ENCODE measurements at regions not wholly inside any gene's neighbourhood (a gene's known extent, or its start where the extent isn't known, plus 50 kb on each side); places are given as distances from the start of the nearest gene placed in this dataset.

- POLR2A ChIA-PET, result no interaction called here
- TF ChIP-seq FOS (IDR thresholded peaks at IDR 0.05; ENCODE audit: borderline replicate concordance, insufficient read depth, low read length) (no peak), POLR2AphosphoS5 (IDR thresholded peaks at IDR 0.05; ENCODE audit: insufficient read depth, low read depth, low read length) (no peak), CTCF (IDR thresholded peaks at IDR 0.05; ENCODE audit: extremely low read depth in 1 of 2, insufficient read depth in 1 of 2, low read depth in 1 of 2, low read length in 2 of 2) (no peak), GATA2 (IDR thresholded peaks at IDR 0.05; ENCODE audit: insufficient read depth, insufficient read length, low read depth, low read length) (no peak), MYC (IDR thresholded peaks at IDR 0.05; ENCODE audit: low read depth, low read length) (no peak), EZH2 (IDR thresholded peaks at IDR 0.05; ENCODE audit: borderline replicate concordance, low read depth, low read length, severe bottlenecking) (no peak), JUN (IDR thresholded peaks at IDR 0.05; ENCODE audit: borderline replicate concordance, insufficient read depth, insufficient read length, low read depth) (no peak), POLR2A (IDR thresholded peaks at IDR 0.05; ENCODE audit: low read depth, low read length) (no peak)
- TF ChIP-seq, protein P1, sequence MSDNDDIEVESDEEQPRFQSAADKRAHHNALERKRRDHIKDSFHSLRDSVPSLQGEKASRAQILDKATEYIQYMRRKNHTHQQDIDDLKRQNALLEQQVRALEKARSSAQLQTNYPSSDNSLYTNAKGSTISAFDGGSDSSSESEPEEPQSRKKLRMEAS (IDR thresholded peaks at IDR 0.05; ENCODE audit: insufficient read depth, insufficient read length), result no peak
- dilution Hi-C loops (cut with MboI; ENCODE audit: extremely low pct_ligation_motif_present, low sequenced_read_pairs), result no loop called here
Observed at GRCh38 chr10:8912108-8912507, 857.6 kb downstream of the GATA3 start.

More at GRCh38 chr10:8912108-8912507, 857.6 kb downstream of the GATA3 start:
- Histone ChIP-seq H3K4me2 (ENCODE audit: insufficient read depth, low read length) (no peak overlapping the region), H3K4me3 (replicated peaks in 1 of 3; ENCODE audit: insufficient read depth in 1 of 3, low read depth in 1 of 3, low read length in 3 of 3) (no peak overlapping the region), H3K79me2 (ENCODE audit: control insufficient read depth, insufficient read depth, low read length) (no peaks in the 10 kb centered on the region), H3K9me1 (replicated peaks; ENCODE audit: control insufficient read depth, extremely low read depth, insufficient read depth, low read length) (no peaks in the 10 kb centered on the region), H3K27me3 (ENCODE audit: control insufficient read depth in 2 of 2, insufficient read depth in 2 of 2, low read length in 2 of 2) (no peaks in the 10 kb centered on the region), H4K20me1 (replicated peaks; ENCODE audit: control insufficient read depth, extremely low read depth, insufficient read depth, low read length) (no peaks in the 10 kb centered on the region), H3K9ac (replicated peaks; ENCODE audit: extremely low read depth, insufficient read depth, low read length) (no peak overlapping the region), H3K27ac (ENCODE audit: insufficient read depth, low read depth, low read length) (no peak overlapping the region), H3K9me3 (replicated peaks; ENCODE audit: control insufficient read depth, insufficient read depth, low read length) (no peaks in the 10 kb centered on the region), H2AFZ (ENCODE audit: low read depth, low read length) (no peak overlapping the region), H3K36me3 (ENCODE audit: control insufficient read depth in 2 of 2, extremely low read depth in 1 of 2, insufficient read depth in 2 of 2, low read length in 2 of 2) (no peaks in the 10 kb centered on the region), H3K4me1 (ENCODE audit: control insufficient read depth, extremely low read depth, insufficient read depth, low read length) (no peaks in the 10 kb centered on the region)
- intact Hi-C loops (cut with micrococcal nuclease), result no loop called here
- DNase-seq (ENCODE audit: low read depth, low spot score) (no peak), FAIRE-seq (no peak)
- CTCF ChIA-PET, result interaction anchor here (1.4 kb wide), 1 partner anchor 11 kb away, joined by 3 read pairs; no protein-coding TSS in a partner anchor
- no TSS peak for BruUV-seq (replicated peaks)

All from endothelial cell of umbilical vein (primary cell).